ENCODE measurements at regions not wholly inside any gene's neighbourhood (a gene's known extent, or its start where the extent isn't known, plus 50 kb on each side); places are given as distances from the start of the nearest gene placed in this dataset.

DNA sequence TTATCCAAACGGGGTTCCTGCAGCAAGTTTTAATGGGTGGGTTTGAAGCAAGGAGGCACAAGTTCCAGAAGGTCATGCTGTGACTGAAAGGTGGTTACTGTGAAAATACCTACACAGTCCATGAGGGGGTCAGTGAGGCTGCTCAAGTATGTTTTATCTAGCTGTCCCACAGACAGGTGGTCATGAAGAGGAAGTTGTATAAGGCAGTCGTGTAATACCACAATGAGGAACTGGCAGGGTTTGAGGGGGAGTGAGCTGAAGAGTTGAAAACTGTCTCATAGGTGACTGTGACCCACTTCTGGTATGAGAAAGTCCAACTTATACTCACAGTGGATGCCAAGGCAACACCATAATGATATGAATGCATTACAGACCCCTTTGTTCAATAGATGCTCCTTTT, 856.8 kb downstream of the OTOL1 start:
- no peak for DNase-seq

DNA sequence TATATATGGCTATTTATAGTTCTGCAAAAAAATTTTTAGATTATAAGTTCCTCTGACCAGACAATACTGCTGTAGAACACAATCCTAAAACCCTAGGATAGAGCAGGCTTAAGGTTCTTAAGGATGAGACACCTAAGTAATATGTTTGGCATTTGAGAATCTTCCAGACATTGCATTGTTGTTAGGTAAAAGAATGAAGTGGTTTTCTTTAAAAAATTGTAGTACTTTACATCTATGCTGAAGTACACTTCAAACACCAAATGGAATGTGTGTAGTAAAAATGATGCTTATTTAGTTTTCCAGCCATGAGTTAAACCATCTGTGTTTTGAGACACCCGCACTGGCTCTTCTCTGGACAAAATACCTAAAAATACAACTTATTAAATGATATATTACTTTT, 857.7 kb downstream of the OTOL1 start:
- no peak for DNase-seq

DNA sequence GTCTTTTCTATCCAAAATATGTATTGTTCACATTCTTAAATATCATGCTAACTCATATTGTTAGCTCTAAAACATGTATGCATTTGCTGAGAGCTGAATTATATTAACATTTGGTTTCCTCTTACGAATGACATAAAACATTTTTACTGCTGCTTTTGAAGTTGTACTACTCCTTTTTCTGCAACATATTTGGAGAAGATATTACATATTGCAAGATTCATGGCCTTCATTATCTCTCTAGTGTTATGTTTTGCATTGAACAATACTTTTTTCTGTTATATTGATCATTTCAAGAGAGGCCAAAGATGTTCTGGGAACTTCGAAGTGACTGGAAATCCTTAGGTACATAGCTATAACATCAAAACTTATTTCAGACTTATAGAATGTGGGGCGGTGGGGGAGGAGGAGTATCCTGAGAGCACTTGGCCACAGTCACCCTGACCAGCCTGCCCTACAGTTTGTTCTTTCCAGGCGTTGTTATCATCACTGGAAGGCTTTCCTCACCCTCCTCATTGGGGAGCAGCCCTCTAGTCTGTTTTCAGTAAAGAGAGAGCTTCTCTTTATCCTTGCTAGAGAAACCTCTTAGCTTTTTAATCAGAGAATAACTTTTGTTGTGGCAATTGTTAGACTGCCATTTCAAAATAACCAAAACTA, 868.6 kb downstream of the OTOL1 start:
- no peak for DNase-seq

DNA sequence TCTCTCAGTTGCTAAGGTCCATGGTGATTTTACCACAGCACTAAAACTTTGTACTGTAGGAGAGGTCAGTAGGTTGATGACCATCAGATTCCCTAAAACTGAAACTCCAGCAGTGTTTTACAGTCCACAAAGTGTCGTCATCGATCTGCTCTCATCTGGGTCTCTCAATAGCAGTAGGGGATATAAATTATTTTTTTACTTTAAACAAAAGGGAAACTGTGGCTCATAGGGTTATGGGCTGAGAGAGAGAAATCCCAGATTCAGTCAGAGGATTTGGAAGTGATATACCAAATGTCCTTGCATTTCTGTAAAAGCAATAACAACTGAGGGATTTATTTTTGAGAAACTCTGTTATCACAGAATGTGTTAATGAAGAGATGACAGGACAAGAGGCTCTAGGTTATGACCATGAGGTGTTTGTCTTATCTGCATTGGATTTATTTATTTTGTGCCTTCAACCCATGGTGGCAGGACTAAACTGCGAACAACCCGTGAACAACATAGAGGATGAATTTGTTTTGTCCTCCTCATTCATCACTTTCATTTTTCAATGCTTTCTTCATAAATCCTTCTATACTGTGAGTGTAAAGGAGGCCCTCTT, 869.7 kb downstream of the OTOL1 start:
- no peak for DNase-seq

DNA sequence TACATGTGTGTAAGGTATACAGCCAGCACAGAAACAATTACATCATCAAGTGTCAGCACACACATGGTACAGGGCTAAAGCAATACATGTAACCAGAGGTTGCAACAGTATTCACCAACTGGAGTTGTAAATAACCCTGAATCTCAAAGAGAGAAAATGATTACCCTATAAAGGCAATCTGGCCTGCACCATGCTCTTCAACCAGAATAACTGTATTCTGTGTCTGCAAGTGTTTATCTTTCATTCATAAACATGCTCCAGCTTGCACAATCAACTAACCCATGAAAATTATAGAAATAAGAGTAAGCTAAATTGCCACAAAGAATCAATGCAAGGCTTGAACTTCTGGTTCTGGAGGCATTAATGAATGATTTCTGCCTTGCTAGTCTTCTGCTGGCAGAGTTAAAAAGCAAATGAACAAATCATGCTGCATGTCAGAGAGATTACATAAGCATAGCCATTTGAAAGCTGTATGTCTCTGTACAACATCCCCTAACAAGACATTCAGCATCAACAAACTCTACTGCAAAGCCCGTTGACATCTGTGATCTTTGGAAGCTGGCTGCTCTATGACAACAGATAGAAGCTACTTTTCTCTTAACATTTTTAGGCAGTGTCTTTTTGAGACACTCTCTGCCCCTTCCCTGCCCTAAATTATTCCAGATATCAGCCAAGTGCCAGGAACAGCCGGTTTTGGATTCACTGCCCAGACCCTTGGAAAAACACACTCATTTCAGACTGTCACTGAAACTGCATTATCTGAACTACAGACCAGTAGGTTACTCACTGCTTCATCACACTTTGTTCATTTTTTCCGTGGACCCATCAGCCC, 871.0 kb downstream of the OTOL1 start:
- DNase-seq, result no peak

DNA sequence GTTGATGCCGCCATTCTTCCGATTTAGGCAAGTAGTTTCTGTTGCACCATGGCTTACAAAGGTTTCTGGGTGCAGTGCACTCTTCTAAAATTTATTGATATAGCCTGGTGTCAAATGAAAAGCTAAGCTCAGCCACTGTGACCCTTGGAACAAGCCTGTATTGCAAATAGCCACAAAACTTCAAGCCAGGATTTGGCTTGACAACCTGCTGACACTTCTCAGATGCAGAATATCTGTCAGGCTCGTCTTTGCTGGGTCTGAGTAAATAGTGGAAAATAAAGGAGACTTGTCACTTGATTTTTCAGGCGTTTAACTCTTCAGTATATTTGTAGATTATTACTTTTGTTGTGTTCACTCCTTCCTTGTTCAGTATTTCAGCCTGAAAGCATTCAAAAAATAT, 871.8 kb downstream of the OTOL1 start:
- no peak for DNase-seq

DNA sequence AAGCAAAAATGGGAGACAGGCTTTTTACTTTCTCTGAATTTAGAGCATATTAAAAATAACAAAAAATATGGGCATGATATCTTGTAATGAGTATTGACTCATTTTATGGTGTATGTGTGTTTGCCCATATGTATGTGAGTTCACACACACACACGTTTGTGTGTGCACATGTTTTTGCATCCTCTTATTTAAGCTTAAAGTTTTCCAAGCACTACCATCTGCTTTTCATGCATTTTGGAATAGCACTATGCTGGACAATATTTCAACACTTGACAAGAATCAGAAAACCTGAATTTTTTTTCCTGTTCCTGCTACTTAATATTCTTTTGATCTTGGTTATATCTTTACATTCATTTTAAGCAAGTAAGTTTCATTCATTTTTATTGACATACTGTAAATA, 872.7 kb downstream of the OTOL1 start:
- DNase-seq, result no peak

DNA sequence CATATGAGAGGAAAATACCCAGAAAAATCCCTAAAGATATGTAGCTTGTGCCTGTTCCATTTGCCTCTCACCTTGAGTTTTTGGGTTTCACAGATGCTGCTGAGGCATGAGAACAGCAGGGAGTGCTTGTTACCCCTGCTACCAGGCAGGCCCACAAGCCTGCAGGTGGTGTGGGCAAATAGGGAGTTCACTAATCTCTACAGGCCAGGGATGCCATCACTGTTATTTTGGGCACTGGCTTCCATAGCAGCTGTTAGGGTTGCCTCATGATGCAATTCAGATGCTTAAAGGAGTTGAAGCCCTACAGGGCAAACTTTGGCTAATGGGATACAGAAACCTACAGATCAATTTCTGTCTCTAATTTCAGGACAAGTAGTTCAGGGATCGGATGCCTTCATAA, 873.5 kb downstream of the OTOL1 start:
- no peak for DNase-seq

DNA sequence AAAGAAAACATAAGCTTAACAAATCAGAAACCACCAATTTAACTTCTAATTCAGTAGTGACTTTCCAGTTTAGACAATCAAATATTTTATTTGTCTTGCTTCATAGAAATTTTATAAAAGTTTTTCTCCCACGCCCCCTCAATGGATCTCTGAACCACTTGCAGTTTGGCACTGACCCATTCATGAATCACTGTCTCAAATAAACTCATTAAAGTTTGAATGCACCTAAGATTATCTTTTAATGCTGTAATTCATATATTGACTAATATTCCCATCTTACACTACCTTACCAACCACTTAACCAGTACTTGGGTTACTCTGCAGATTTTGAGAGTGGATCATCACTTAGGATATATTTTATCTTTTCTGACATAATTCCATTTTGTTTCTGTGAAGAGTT, 880.2 kb downstream of the OTOL1 start:
- DNase-seq, result no peak

DNA sequence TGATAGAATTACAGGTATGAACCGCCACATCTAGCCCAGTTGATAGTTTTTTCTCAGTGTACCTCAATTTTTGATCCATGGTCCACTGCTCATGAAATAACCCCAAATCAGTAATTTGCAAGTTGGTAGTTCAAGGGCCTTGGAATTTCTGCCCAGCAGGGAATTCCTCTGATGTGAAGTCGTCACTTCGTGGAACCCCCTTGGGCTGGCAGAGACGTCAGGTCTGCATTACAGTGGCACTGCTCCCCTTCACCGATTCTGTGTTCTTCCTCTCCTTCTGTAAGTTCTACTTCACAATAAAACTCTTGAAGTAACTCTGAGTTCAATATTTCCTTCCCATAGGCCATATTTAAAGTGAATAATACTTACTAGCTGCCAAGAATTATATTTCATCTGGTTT, 881.0 kb downstream of the OTOL1 start:
- DNase-seq, result no peak

DNA sequence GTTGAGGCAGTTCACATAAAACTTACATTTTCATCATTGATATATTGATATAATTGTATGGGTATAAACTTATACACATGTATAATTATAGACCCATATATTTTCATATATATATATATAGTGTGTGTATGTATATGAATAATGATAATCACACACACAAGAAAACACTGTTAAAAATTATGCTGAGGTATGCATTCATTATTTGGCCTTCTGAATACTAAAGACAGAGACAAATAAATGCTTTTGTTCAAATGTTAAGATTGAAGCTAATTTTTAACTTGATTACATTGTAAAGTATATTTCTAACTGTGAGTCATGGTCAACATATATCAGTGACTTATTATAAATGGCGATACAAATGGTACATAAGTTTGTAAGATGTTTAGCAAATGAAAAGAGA, 888.8 kb downstream of the OTOL1 start:
- DNase-seq, result no peak

DNA sequence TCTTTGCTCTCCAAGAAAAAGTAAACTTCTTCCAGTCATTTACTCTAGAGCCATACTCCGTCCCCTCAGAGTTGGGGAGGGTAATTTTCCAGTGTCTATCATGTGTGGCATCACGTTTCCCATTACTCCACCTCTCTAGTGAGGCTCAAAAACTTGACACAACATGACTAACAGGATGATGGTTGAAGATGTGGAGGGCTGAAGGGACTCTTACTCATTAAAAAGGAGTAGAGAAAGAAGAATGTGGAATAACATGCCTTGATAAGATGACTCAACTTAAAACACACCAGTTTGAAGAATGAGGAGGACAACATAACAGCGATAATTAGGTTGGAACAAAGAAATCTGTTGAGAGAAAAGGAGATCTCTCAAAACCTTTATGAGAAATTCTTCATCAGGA, 894.3 kb downstream of the OTOL1 start:
- DNase-seq, result peak; percentile 6

DNA sequence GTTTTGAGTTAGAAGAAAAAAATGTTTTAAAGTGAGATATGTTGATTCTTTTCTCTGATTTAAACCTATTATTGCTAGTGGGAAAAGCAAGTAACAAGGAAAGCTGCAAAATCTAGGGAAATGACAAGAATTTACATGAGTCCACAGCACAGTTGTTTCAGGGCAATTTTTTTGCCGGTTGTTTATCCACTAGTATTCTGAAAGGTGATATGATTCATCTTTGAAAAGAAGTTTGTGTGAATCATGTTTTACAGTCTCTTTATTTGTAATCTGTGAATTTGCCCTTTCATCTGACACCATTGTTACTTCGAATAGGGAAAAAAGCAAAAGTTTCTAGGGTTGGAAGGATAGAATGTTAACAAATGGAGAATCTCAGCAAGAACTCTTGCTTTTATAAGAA, 894.7 kb downstream of the OTOL1 start:
- peak; percentile 6 for DNase-seq

DNA sequence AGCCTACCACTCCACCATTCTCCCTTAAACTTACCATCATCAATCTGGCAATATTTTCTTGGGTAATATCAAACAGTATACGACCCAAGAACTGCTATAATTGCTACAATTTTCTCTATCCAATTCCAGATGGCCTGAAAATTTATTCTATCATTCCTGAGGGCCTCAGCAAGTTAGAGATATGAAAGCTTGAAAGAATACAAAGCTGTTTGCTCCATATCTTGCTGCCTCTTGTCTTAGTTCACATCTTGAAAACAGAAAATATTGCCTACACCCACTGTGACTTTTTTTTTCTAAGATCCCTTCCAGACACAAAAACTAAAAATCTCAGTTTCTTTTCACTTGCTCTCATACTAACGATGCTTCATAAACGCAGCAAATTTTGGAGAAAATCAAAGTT, 898.9 kb downstream of the OTOL1 start:
- no peak for DNase-seq

DNA sequence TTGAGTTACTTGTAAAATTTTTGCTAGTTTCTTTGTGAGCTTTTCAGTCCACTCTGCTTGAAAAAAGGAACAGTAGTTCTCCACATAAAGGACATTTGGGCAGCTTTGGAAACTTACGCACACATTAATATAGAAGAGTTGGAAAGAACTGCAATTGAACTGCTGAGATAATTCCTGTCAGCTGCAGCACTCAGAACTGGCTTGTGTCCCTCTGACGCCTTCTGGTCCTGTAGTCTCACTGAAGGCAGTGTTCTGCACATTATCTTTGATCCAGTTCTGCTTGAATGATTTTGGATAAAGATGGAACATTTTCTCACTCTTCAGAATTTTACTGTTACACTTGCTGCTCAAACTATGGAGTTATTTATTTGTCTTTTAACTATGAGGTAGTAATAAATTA, 901.9 kb downstream of the OTOL1 start:
- no peak for DNase-seq

DNA sequence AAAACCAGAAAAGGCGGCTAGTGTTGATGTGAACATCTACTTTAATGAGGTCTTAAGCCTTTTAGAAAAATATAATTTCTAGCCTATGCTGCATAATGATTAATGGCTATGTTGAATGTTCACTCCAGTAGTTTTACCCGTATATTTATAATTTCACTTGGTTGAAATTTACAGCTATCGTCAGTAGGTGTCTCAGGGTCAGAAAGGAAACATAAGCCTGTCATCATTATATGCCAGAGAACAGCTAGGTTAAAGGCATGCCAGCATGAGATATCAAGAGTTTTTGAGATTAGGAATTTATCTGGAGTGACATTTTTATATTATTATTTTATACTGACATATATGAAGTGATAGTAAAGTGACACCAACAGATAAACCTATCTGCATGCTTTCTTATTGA, 904.1 kb downstream of the OTOL1 start:
- DNase-seq, result peak; percentile 0

DNA sequence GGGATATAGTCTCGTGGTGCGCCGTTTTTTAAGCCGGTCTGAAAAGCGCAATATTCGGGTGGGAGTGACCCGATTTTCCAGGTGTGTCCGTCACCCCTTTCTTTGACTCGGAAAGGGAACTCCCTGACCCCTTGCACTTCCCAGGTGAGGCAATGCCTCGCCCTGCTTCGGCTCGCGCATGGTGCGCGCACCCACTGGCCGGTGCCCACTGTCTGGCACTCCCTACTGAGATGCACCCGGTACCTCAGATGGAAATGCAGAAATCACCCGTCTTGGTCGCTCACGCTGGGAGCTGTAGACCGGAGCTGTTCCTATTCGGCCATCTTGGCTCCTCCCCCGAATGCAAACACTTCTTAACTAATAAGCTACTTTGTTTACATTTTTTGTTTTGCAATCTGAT, 914.9 kb downstream of the OTOL1 start:
- peak; percentile 72 for DNase-seq

DNA sequence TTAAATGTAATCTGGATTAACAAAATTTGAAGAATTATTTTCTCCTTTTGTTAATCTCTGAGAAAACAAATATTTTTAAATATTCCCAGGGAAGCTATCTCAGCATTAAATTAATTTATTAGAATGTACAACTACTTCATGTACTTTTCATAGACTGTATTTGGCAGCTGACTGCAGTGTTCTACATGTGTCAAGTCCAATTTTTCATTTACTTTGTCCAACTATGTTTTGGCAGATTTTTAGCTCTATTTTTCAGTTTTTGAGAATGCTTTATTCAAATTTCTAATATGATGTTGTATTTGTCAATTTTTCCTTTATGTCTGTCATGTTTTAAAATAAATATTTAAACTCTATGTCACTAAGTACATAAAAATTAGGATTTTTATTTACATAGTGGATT, 925.1 kb downstream of the OTOL1 start:
- DNase-seq, result no peak

DNA sequence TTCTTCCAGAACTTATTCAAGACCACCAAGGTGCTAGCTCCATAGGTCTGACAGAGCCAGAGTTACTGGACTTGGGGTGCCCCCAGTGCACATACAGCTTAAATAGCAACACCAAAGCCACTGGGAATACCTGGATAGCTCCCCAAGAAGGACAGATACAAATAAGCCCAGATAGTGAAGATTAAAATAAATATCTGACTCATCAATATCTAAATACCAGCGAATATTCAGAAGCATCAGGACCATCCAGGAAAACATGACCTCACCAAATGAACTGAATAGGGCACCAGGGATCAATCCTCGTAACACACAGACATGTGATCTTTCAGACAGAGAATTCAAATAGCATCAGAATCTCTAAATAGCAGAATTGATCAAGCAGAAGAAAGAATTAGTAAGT, 931.6 kb downstream of the OTOL1 start:
- DNase-seq, result no peak

DNA sequence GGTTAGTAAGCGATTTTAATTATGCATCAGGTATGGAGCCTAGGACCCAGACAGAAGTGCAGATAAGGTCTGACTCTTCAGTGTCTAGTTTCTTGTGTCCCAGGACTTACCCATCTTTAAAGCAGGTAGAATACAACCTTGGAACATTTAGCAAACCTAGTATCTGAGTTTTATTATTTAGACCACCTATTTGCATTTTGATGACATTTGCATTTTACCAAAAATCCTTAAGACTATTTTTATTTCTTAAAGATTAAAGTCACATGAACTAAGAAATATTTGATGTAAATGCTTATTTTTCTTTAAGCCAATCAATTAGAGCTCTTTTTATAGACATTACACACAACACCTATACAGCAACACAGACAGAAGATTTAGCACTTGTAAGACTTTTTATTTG, 939.1 kb downstream of the OTOL1 start:
- DNase-seq, result no peak

DNA sequence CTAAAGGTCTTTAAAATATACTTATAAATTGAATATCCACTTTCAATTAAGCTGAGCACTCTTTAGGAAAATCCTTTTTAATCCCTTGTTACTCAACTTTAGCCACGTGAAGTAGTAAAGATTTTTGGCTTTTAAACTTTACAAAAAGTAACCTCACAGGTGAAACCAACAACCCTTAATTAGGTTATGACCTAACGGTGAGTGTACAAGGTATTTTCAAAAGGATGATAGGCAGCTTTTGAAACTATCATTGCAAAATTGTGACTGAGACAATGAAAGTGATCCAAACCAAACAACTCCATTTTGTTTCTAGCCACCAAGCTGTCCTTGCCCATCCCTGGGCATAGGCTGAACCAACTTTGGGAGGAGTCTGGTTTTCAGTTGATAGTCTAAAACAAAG, 940.2 kb downstream of the OTOL1 start:
- DNase-seq, result no peak

DNA sequence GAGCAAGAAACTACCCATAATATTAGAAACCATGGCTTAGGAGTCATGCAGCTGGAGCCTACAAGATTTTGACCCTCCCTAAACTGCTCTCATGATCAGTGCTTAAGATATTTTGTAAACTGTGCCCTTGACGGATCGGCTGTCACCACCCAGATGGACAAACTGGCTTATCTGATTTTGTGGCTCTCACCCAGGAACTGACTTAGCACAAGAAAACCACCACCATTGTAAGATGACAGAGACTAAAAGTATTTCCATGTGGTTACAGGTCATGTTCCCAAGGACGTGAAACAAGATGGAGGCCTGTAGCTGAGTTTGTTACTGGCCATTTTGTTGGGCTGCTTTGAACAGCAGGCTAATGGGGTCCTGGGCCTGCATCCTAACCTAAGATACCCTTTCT, 940.9 kb downstream of the OTOL1 start:
- no peak for DNase-seq

DNA sequence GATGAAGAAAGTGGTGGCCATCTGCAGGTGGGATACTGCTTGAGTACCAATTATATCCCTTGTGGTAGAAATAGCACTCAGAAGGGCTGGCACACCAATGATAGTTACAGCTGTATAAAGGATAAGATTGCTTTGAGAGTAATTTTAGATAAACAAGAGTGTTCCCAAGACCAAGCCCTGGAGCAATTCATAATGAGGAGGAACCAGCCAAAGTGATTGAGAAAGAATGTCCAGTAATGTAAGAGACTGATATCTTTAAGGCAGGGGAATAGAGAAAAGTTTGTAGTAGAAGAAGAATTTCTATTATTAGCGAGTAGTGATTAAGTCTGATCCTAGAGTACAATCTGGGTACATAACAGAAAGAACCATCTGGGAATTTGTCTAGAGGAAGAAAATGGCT, 945.1 kb downstream of the OTOL1 start:
- no peak for DNase-seq

DNA sequence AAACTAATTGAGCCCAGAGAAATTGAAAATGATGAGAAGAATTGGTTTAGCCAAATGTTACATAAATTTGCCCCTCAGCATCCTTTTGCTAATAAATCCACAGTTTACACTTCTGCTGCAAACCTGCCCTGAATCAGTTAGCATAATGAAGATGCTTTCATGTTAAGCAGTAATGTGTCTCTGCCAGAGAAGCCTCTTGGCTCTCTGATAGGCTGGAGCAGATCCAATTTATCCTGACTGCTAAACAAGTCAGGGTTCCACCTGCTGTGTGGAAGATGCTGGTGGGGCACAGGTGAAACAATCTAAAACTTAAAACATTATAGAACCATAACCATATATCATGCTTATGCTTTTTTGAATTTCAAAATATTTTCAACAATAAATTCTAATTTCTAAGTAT, 946.8 kb downstream of the OTOL1 start:
- DNase-seq, result no peak

DNA sequence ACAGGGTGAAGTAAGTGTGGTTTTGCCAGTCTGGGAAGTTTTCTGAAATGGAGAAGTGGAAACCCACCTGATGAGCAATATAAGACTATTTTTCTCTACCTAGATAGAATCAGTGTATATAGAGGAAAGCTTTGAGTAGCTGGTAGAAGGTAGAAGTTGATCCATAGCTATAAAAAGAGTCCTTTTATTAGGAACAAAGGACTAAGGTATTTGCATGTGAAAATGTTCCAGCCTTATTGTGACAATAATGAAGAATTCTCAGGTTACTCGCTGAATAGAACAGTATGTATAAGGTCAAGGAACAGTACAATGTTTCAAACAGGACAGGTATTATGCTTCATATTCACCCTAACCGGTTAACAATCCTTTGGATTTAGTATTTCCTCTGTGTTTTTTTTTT, 972.2 kb downstream of the OTOL1 start:
- no peak for DNase-seq
